H1 (cell line): ENCODE measurements at regions not wholly inside any gene's neighbourhood (a gene's known extent, or its start where the extent isn't known, plus 50 kb on each side); places are given as distances from the start of the nearest gene placed in this dataset.

Experiments
- CTCF ChIA-PET: fragments of 300-600 bp; sonication (Branson Sonifier 250); formaldehyde crosslinking; loops from one replicate; lab custom pipeline; 2021; ENCODE audit not compliant: partially characterized antibody; lab: Charles Lee
- POLR2A ChIA-PET: fragments of 300-600 bp; sonication (Branson Sonifier 250); formaldehyde crosslinking; loops from one replicate; lab custom pipeline; 2021; ENCODE audit warnings: inconsistent platforms; ENCODE audit not compliant: partially characterized antibody; lab: Charles Lee
- DNase-seq, 2 experiments: peaks; one replicate each; pipeline versions ENCODE4 v3.0.0 to v3.0.0-alpha.2; 2010 to 2022; ENCODE audit warnings: low spot score in 2 of 2, low read depth in 1 of 2, mixed read lengths in 1 of 2
- FAIRE-seq: peaks from 2 replicates; lab custom pipeline; 2011; peaks lifted over from hg19 to GRCh38; lab: Jason Lieb, UNC
- H2AFZ ChIP-seq: 2 replicates; pipeline ENCODE4 v1.8.1; 2012; ENCODE audit warnings: low read length, inconsistent platforms
- H2AK5ac ChIP-seq: 2 replicates; pipeline ENCODE4 v1.6.1; 2013; ENCODE audit warnings: low read depth, low read length
- H2BK120ac ChIP-seq: replicated peaks from 2 replicates; pipeline ENCODE3; 2013; ENCODE audit warnings: low read depth, low read length, inconsistent platforms
- H2BK12ac ChIP-seq: 2 replicates; pipeline ENCODE4 v1.6.1; 2013; ENCODE audit warnings: low read depth, low read length
- H2BK15ac ChIP-seq: 2 replicates; pipeline ENCODE4 v1.6.1; 2013; ENCODE audit warnings: low read length
- H2BK20ac ChIP-seq: 2 replicates; pipeline ENCODE4 v1.6.1; 2013; ENCODE audit warnings: low read length
- H2BK5ac ChIP-seq: 2 replicates; pipeline ENCODE4 v1.6.1; 2013; ENCODE audit warnings: low read depth, low read length
- H3K14ac ChIP-seq: 2 replicates; pipeline ENCODE4 v1.6.1; 2013; ENCODE audit warnings: inconsistent platforms; ENCODE audit not compliant: insufficient read length
- H3K18ac ChIP-seq: 2 replicates; pipeline ENCODE4 v1.6.1; 2013; ENCODE audit warnings: low read length; ENCODE audit errors: extremely low read depth
- H3K23ac ChIP-seq: 2 replicates; pipeline ENCODE4 v1.6.1; 2013; ENCODE audit warnings: inconsistent platforms; ENCODE audit not compliant: insufficient read length
- H3K23me2 ChIP-seq: 2 replicates; pipeline ENCODE4 v1.6.1; 2013; ENCODE audit warnings: low read depth, low read length
- H3K27ac ChIP-seq: 2 replicates; pipeline ENCODE4 v1.6.1; 2011; ENCODE audit warnings: low read depth, low read length, inconsistent platforms
- H3K27me3 ChIP-seq, 4 experiments: replicated peaks in 1 of 4; 1 replicate in 1 of 4; 2 replicates in 3 of 4; pipeline versions ENCODE4 v1.6.1 to v1.8.1; 2011 to 2013; ENCODE audit warnings: low read length in 3 of 4, mild to moderate bottlenecking in 3 of 4, inconsistent platforms in 2 of 4, mixed read lengths in 2 of 4, moderate library complexity in 1 of 4; ENCODE audit not compliant: control insufficient read depth in 3 of 4, insufficient read depth in 3 of 4; ENCODE audit errors: extremely low read depth in 1 of 4
- H3K36me3 ChIP-seq, 4 experiments: 2 replicates each; pipeline versions ENCODE4 v1.6.1 to v1.8.1; 2011 to 2013; ENCODE audit warnings: mild to moderate bottlenecking in 4 of 4, low read length in 3 of 4, moderate library complexity in 2 of 4, control low read depth in 1 of 4, inconsistent platforms in 1 of 4; ENCODE audit not compliant: insufficient read depth in 4 of 4, control insufficient read depth in 2 of 4
- H3K4ac ChIP-seq: replicated peaks from 2 replicates; pipeline ENCODE3; 2013; ENCODE audit warnings: low read length, low read depth, mixed read lengths, inconsistent platforms; ENCODE audit not compliant: insufficient read length
- H3K4me1 ChIP-seq, 4 experiments: replicated peaks in 1 of 4; 1 replicate in 1 of 4; 2 replicates in 3 of 4; pipeline versions ENCODE4 v1.6.1 to v1.8.1; 2011 to 2013; ENCODE audit warnings: low read length in 3 of 4, inconsistent platforms in 2 of 4, mixed read lengths in 1 of 4; ENCODE audit not compliant: insufficient read depth in 4 of 4, control insufficient read depth in 3 of 4
- H3K4me2 ChIP-seq, 2 experiments: 2 replicates each; pipeline versions ENCODE4 v1.6.1 to v1.8.1; 2011 to 2013; ENCODE audit warnings: low read depth in 2 of 2, low read length in 2 of 2, control low read depth in 1 of 2, inconsistent platforms in 1 of 2, mild to moderate bottlenecking in 1 of 2; ENCODE audit not compliant: insufficient read depth in 1 of 2
- H3K4me3 ChIP-seq, 4 experiments: fragments of 200-600, 300-600 bp in 1 of 4; sonication (generic), shearing (Covaris generic), sonication (Bioruptor Twin) in 1 of 4; 2 replicates each; pipeline versions ENCODE4 v1.5.1 to v1.8.1; 2011 to 2016; ENCODE audit warnings: low read length in 4 of 4, low read depth in 3 of 4, control low read depth in 2 of 4, inconsistent platforms in 2 of 4, mild to moderate bottlenecking in 2 of 4, mixed read lengths in 1 of 4, moderate library complexity in 1 of 4; ENCODE audit not compliant: insufficient read depth in 2 of 4; ENCODE audit errors: extremely low read depth in 1 of 4
- H3K56ac ChIP-seq: replicated peaks from 2 replicates; pipeline ENCODE3; 2013; ENCODE audit warnings: low read depth, mild to moderate bottlenecking, mixed read lengths, low read length, inconsistent platforms; ENCODE audit not compliant: insufficient read length
- H3K79me1 ChIP-seq: 2 replicates; pipeline ENCODE4 v1.6.1; 2013; ENCODE audit warnings: low read depth, low read length, control low read depth
- H3K79me2 ChIP-seq, 2 experiments: 2 replicates each; pipeline versions ENCODE4 v1.6.1 to v1.8.1; 2012 to 2013; ENCODE audit warnings: low read length in 2 of 2, mild to moderate bottlenecking in 2 of 2, inconsistent platforms in 1 of 2; ENCODE audit not compliant: insufficient read depth in 2 of 2, control insufficient read depth in 1 of 2
- H3K9ac ChIP-seq, 4 experiments: replicated peaks in 1 of 4; 1 replicate in 1 of 4; 2 replicates in 3 of 4; pipeline versions ENCODE4 v1.6.1 to v1.8.1; 2011 to 2013; ENCODE audit warnings: low read depth in 3 of 4, low read length in 3 of 4, control low read depth in 2 of 4, mild to moderate bottlenecking in 2 of 4, moderate library complexity in 2 of 4, inconsistent platforms in 1 of 4; ENCODE audit errors: extremely low read depth in 1 of 4
- H3K9me3 ChIP-seq, 2 experiments: 2 replicates each; pipeline versions ENCODE4 v1.6.1 to v1.8.1; 2012 to 2013; ENCODE audit warnings: mild to moderate bottlenecking in 2 of 2, moderate library complexity in 2 of 2, control low read depth in 1 of 2, inconsistent platforms in 1 of 2, low read depth in 1 of 2, low read length in 1 of 2, mixed read lengths in 1 of 2; ENCODE audit not compliant: insufficient read depth in 2 of 2
- H4K20me1 ChIP-seq, 2 experiments: replicated peaks in 1 of 2; 2 replicates each; pipeline versions ENCODE3 to v1.8.1; 2011 to 2013; ENCODE audit warnings: inconsistent platforms in 2 of 2, low read length in 2 of 2, mild to moderate bottlenecking in 1 of 2; ENCODE audit not compliant: insufficient read depth in 2 of 2, control insufficient read depth in 1 of 2
- H4K5ac ChIP-seq: 2 replicates; pipeline ENCODE4 v1.6.1; 2013; ENCODE audit warnings: low read length, low read depth, mixed read lengths, inconsistent platforms; ENCODE audit not compliant: insufficient read length
- H4K8ac ChIP-seq: 2 replicates; pipeline ENCODE4 v1.8.0; 2013; ENCODE audit warnings: mild to moderate bottlenecking, moderate library complexity, low read length, inconsistent platforms; ENCODE audit not compliant: insufficient read depth; ENCODE audit errors: extremely low read depth
- H4K91ac ChIP-seq: replicated peaks from 2 replicates; pipeline ENCODE3; 2013; ENCODE audit warnings: low read length, mixed read lengths, inconsistent platforms; ENCODE audit not compliant: insufficient read length
- BRCA1 ChIP-seq: IDR thresholded peaks from 2 replicates; pipeline ENCODE4 v1.6.1; 2012; ENCODE audit warnings: low read depth, low read length, improper control_type of control experiment
- CEBPB ChIP-seq: IDR thresholded peaks from 2 replicates; pipeline ENCODE4 v1.6.1; 2012; ENCODE audit warnings: low read depth, low read length
- CHD2 ChIP-seq: IDR thresholded peaks from 2 replicates; pipeline ENCODE4 v1.6.1; 2012; ENCODE audit warnings: low read length, improper control_type of control experiment
- EGR1 ChIP-seq: IDR thresholded peaks from 2 replicates; pipeline ENCODE4 v1.6.1; 2011; ENCODE audit warnings: low read depth, low read length, borderline replicate concordance
- EP300 ChIP-seq, 2 experiments: IDR thresholded peaks; 1 replicate in 1 of 2; 2 replicates in 1 of 2; pipeline ENCODE4 v1.6.1; 2011 to 2012; ENCODE audit warnings: low read depth in 2 of 2, low read length in 2 of 2, mild to moderate bottlenecking in 2 of 2, borderline replicate concordance in 1 of 2, inconsistent platforms in 1 of 2, moderate library complexity in 1 of 2
- POLR2A ChIP-seq, 2 experiments: IDR thresholded peaks; 1 replicate in 1 of 2; 2 replicates in 1 of 2; pipeline ENCODE4 v1.6.1; 2011; ENCODE audit warnings: low read depth in 2 of 2, low read length in 2 of 2, mild to moderate bottlenecking in 2 of 2; ENCODE audit errors: control extremely low read depth in 1 of 2
- POU5F1 ChIP-seq: IDR thresholded peaks from 2 replicates; pipeline ENCODE4 v1.6.1; 2011; ENCODE audit warnings: low read depth, mild to moderate bottlenecking, low read length, moderate library complexity
- RNF2 ChIP-seq: fragments of 200-900, 300-1000 bp; sonication (generic); IDR thresholded peaks from 2 replicates; pipeline ENCODE4 v1.7.1; 2016; ENCODE audit warnings: borderline replicate concordance, low read depth, mild to moderate bottlenecking, antibody characterized with exemption, low read length; ENCODE audit not compliant: poor library complexity, severe bottlenecking; ENCODE audit errors: missing control alignments
- SIRT6 ChIP-seq: IDR thresholded peaks from one replicate; pipeline ENCODE4 v1.7.1; 2012; ENCODE audit warnings: low read length, inconsistent platforms
- SP4 ChIP-seq: IDR thresholded peaks from 2 replicates; pipeline ENCODE4 v1.6.1; 2012; ENCODE audit warnings: low read length, inconsistent platforms
- SUZ12 ChIP-seq: fragments of 200-600 bp; sonication (generic); IDR thresholded peaks from 2 replicates; pipeline ENCODE4 v1.6.1; 2012; ENCODE audit warnings: mild to moderate bottlenecking, inconsistent platforms, low read length, moderate library complexity, mixed read lengths
- WGBS, 2 experiments: shearing (Covaris generic) in 1 of 2; methylation state at CpG; one replicate each; pipeline versions ENCODE4 v1.1.6 to v1.1.7; 2013 to 2015; ENCODE audit warnings: low lambda C conversion rate in 2 of 2, mixed read lengths in 2 of 2, inconsistent platforms in 1 of 2, low coverage in 1 of 2, missing lambda C conversion rate in 1 of 2; ENCODE audit not compliant: insufficient replicate concordance in 2 of 2, insufficient coverage in 1 of 2, insufficient read length in 1 of 2; ENCODE audit errors: extremely low coverage in 1 of 2, missing lambda C conversion rate in 1 of 2; 5-methylcytosine and 5-hydroxymethylcytosine counted together
- TF ChIP-seq, protein P1 (sequence below): IDR thresholded peaks from 2 replicates; pipeline ENCODE4 v1.6.1; 2011; ENCODE audit warnings: low read length, improper control_type of control experiment
- TF ChIP-seq, protein P2 (sequence below): IDR thresholded peaks from 2 replicates; pipeline ENCODE4 v1.6.1; 2011; ENCODE audit warnings: low read depth, mild to moderate bottlenecking, low read length; ENCODE audit not compliant: insufficient read depth

DNA sequence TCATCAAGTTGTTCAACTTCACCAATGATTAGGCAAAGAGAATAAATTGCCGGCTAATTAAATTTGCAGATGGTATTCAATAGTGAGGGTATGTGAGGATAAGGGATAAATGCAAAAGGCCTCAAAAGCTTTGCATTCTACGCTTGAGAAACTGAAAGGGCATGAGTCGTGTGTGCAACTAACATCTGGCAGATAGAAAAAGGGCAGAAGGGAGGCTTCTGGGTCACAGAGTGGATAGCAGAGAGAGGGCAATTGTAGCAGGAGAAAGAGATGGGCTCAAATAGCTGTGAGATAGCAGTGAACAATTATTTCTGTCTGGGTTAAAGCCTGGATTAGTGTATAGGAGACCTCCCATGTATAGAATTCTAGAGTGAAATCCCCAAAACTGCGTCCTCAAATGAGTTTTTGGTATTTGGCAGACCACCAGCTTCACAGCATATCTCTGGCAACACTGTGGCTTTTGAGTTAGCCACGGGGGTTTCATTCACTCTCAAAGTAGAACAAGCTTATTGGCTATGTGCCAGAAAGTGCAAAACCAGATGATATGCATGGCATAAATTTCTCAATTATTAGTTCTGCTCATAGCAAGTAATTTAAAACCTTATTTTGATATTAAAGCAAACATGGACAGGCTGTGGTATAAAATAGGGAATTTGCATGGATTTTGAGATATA, 586.3 kb downstream of the BRINP1 start:
- Histone ChIP-seq H3K27ac (no peak overlapping the region), H2BK20ac (no peak overlapping the region), H2AK5ac (no peak overlapping the region), H3K4me3 (no peak overlapping the region), H2BK12ac (no peak overlapping the region), H4K91ac (no peak overlapping the region), H3K9ac (0 out of 7 replicates have a peak overlapping the region, but pooled peaks of 1 of the 4 experiments have one; percentile 9), H3K4me2 (no peak overlapping the region), H4K8ac (no peak overlapping the region), H2BK5ac (no peak overlapping the region), H4K20me1 (no peaks in the 10 kb centered on the region), H2BK120ac (no peak overlapping the region), H3K18ac (no peak overlapping the region), H3K23ac (no peak overlapping the region), H3K56ac (no peak overlapping the region), H3K36me3 (no peaks in the 10 kb centered on the region), H3K23me2 (no peaks in the 10 kb centered on the region), H3K27me3 (no peaks in the 10 kb centered on the region), H3K9me3 (no peaks in the 10 kb centered on the region), H2AFZ (no peak overlapping the region), H3K14ac (no peak overlapping the region), H2BK15ac (no peak overlapping the region), H3K4me1 (no peaks in the 10 kb centered on the region), H3K4ac (no peak overlapping the region), H4K5ac (no peak overlapping the region), H3K79me2 (no peaks in the 10 kb centered on the region), H3K79me1 (no peaks in the 10 kb centered on the region)
- DNase-seq (no peak), FAIRE-seq (no peak)
- 87% methylated on average over 5 of the region's 5 CpGs; no CpG with 5 or more reads in 1 of the 2 experiments for WGBS, 2 experiments
- ChIA-PET POLR2A (no interaction called here), CTCF (no interaction called here)
- TF ChIP-seq SP4 (no peak), POLR2A (IDR thresholded peaks at IDR 0.05; ENCODE audit: control extremely low read depth in 1 of 2, low read depth in 2 of 2, low read length in 2 of 2) (no peak), EGR1 (no peak), CEBPB (no peak), POU5F1 (no peak), BRCA1 (no peak), SUZ12 (no peak), RNF2 (no peak), SIRT6 (no peak), EP300 (IDR thresholded peaks at IDR 0.05; ENCODE audit: borderline replicate concordance in 1 of 2, low read depth in 2 of 2, low read length in 2 of 2) (no peak), CHD2 (no peak)
- TF ChIP-seq, protein P1, sequence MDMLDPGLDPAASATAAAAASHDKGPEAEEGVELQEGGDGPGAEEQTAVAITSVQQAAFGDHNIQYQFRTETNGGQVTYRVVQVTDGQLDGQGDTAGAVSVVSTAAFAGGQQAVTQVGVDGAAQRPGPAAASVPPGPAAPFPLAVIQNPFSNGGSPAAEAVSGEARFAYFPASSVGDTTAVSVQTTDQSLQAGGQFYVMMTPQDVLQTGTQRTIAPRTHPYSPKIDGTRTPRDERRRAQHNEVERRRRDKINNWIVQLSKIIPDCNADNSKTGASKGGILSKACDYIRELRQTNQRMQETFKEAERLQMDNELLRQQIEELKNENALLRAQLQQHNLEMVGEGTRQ: no peak
- TF ChIP-seq, protein P2, sequence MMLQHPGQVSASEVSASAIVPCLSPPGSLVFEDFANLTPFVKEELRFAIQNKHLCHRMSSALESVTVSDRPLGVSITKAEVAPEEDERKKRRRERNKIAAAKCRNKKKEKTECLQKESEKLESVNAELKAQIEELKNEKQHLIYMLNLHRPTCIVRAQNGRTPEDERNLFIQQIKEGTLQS: no peak
